Embryonic facial prominence (tissue), 1 donor: ENCODE measurements at regions not wholly inside any gene's neighbourhood (a gene's known extent, or its start where the extent isn't known, plus 50 kb on each side); places are given as distances from the start of the nearest gene placed in this dataset.

Experiments used
- DNase-seq: peaks from one replicate; pipeline ENCODE4 v3.0.0-alpha.2; 2016; ENCODE audit errors: extremely low spot score

- no peak for DNase-seq
These were observed 151.1 kb upstream of the BMP2 start for GRCh38 chr20:6616421-6616820.

GRCh38 chr20:6614836-6615235 lies 152.7 kb upstream of the BMP2 start:
- no peak for DNase-seq

- no peak for DNase-seq
These were observed 154.1 kb upstream of the BMP2 start for GRCh38 chr20:6613280-6613861.

- DNase-seq, result no peak
These were observed 154.9 kb upstream of the BMP2 start for GRCh38 chr20:6612606-6612923.

GRCh38 chr20:6611911-6612605 lies 155.4 kb upstream of the BMP2 start:
- no peak for DNase-seq

GRCh38 chr20:6606651-6607050 lies 160.8 kb upstream of the BMP2 start:
- no peak for DNase-seq

GRCh38 chr20:6605055-6605935 lies 162.2 kb upstream of the BMP2 start:
- DNase-seq, result no peak

GRCh38 chr20:6604179-6604578 lies 163.3 kb upstream of the BMP2 start:
- no peak for DNase-seq

GRCh38 chr20:6599876-6600735 lies 167.4 kb upstream of the BMP2 start:
- DNase-seq, result no peak

- no peak for DNase-seq
These were observed 171.8 kb upstream of the BMP2 start for GRCh38 chr20:6595704-6596103.

- peak; percentile 18 for DNase-seq
These were observed 176.4 kb upstream of the BMP2 start for GRCh38 chr20:6590891-6591637.

- DNase-seq, result no peak
These were observed 179.2 kb upstream of the BMP2 start for GRCh38 chr20:6588296-6588695.

- DNase-seq, result no peak
These were observed 184.2 kb upstream of the BMP2 start for GRCh38 chr20:6583134-6583738.

GRCh38 chr20:6582449-6582848 lies 185.0 kb upstream of the BMP2 start:
- no peak for DNase-seq

GRCh38 chr20:6580486-6580885 lies 187.0 kb upstream of the BMP2 start:
- DNase-seq, result no peak

- DNase-seq, result no peak
These were observed 187.7 kb upstream of the BMP2 start for GRCh38 chr20:6579824-6580223.

GRCh38 chr20:6579417-6579816 lies 188.1 kb upstream of the BMP2 start:
- no peak for DNase-seq

GRCh38 chr20:6577451-6577850 lies 190.0 kb upstream of the BMP2 start:
- DNase-seq, result no peak

- no peak for DNase-seq
These were observed 190.8 kb upstream of the BMP2 start for GRCh38 chr20:6576726-6577125.

- DNase-seq, result no peak
These were observed 191.5 kb upstream of the BMP2 start for GRCh38 chr20:6575912-6576401.

- no peak for DNase-seq
These were observed 200.7 kb upstream of the BMP2 start for GRCh38 chr20:6566821-6567220.
